HCT116 (cell line): ENCODE measurements at regions not wholly inside any gene's neighbourhood (a gene's known extent, or its start where the extent isn't known, plus 50 kb on each side); places are given as distances from the start of the nearest gene placed in this dataset.

Source experiments
- ATAC-seq: fragments of 200-7000 bp; cut with Tn5 transposase; 2 replicates; pipeline ENCODE4 v1.9.1; 2020; ENCODE audit warnings: mild to moderate bottlenecking, moderate library complexity
- BruUV-seq: library from RNA; stranded (reverse); fragments of 400-500 nt; replicated peaks from 2 replicates; lab custom pipeline; 2021; lab: Mats Ljungman, UMichigan
- CTCF ChIA-PET: fragments of 300-600 bp; sonication (Branson Sonifier 250); formaldehyde crosslinking; loops from one replicate; lab custom pipeline; 2021; ENCODE audit warnings: antibody characterized with exemption; lab: Charles Lee
- POLR2A ChIA-PET: fragments of 300-600, 350-600 bp; sonication (Branson Sonifier 250); formaldehyde crosslinking; loops from one replicate; lab custom pipeline; 2021; ENCODE audit warnings: antibody characterized with exemption; lab: Charles Lee
- RAD21 ChIA-PET, 2 experiments: fragments of 300-600 bp; sonication (Branson Sonifier 250); formaldehyde crosslinking; loops; one replicate each; lab custom pipeline; 2023; ENCODE audit warnings: low total read pairs in 2 of 2; ENCODE audit not compliant: uncharacterized antibody in 2 of 2, unreplicated experiment in 2 of 2, low non-redundant PET in 1 of 2; lab: Charles Lee
- DNase-seq: peaks from one replicate; pipeline ENCODE4 v3.0.0-alpha.2; 2010; ENCODE audit warnings: low read depth, low spot score
- H2AFZ ChIP-seq: fragments of 200-600 bp; shearing (Covaris generic), sonication (generic); 2 replicates; pipeline ENCODE4 v1.6.1; 2017; ENCODE audit warnings: low read depth, mixed run types, mixed read lengths, antibody characterized with exemption, low read length; ENCODE audit not compliant: poor library complexity, severe bottlenecking
- H3K27ac ChIP-seq: 2 replicates; pipeline ENCODE4 v1.5.1; 2012; ENCODE audit warnings: low read depth, low read length
- H3K27me3 ChIP-seq: fragments of 200-600 bp; sonication (generic); 2 replicates; pipeline ENCODE4 v1.6.1; 2016; ENCODE audit warnings: mixed run types, low read length, mixed read lengths; ENCODE audit not compliant: insufficient read depth
- H3K36me3 ChIP-seq, 2 experiments: fragments of 200-500 bp in 1 of 2; fragments of 200-600 bp in 1 of 2; sonication (Bioruptor generic) in 1 of 2; sonication (generic) in 1 of 2; 2 replicates each; pipeline versions ENCODE4 v1.5.1 to v1.6.1; 2014 to 2016; ENCODE audit warnings: low read length in 2 of 2, inconsistent platforms in 1 of 2, mixed read lengths in 1 of 2, mixed run types in 1 of 2; ENCODE audit not compliant: insufficient read depth in 2 of 2, control insufficient read depth in 1 of 2
- H3K4me1 ChIP-seq, 2 experiments: fragments of 200-600 bp in 1 of 2; sonication (generic) in 1 of 2; 2 replicates each; pipeline versions ENCODE4 v1.5.1 to v1.6.1; 2012 to 2017; ENCODE audit warnings: low read length in 2 of 2, inconsistent platforms in 1 of 2, mild to moderate bottlenecking in 1 of 2, mixed read lengths in 1 of 2, mixed run types in 1 of 2, moderate library complexity in 1 of 2; ENCODE audit not compliant: insufficient read depth in 2 of 2, control insufficient read depth in 1 of 2
- H3K4me2 ChIP-seq: fragments of 200-600 bp; sonication (generic); 2 replicates; pipeline ENCODE4 v1.6.1; 2017; ENCODE audit warnings: mixed run types, low read length, mixed read lengths
- H3K4me3 ChIP-seq, 2 experiments: fragments of 200-600 bp in 1 of 2; sonication (generic) in 1 of 2; replicated peaks in 1 of 2; 2 replicates each; pipeline ENCODE4 v1.5.1; 2011 to 2016; ENCODE audit warnings: low read length in 2 of 2, control low read depth in 1 of 2, low read depth in 1 of 2, mild to moderate bottlenecking in 1 of 2, mixed read lengths in 1 of 2, mixed run types in 1 of 2
- H3K79me2 ChIP-seq: fragments of 200-600 bp; sonication (generic); 2 replicates; pipeline ENCODE4 v1.6.1; 2017; ENCODE audit warnings: mild to moderate bottlenecking, mixed run types, low read length, moderate library complexity, mixed read lengths; ENCODE audit not compliant: insufficient read depth
- H3K9ac ChIP-seq: fragments of 200-600 bp; sonication (generic); 2 replicates; pipeline ENCODE4 v1.6.1; 2016; ENCODE audit warnings: low read length, mixed read lengths
- H3K9me2 ChIP-seq: fragments of 200-600 bp; sonication (generic), shearing (Covaris generic); 2 replicates; pipeline ENCODE4 v1.6.1; 2017; ENCODE audit warnings: mixed run types, mild to moderate bottlenecking, moderate library complexity; ENCODE audit not compliant: insufficient read depth
- H3K9me3 ChIP-seq, 2 experiments: fragments of 200-500 bp in 1 of 2; fragments of 200-600 bp in 1 of 2; sonication (Bioruptor generic) in 1 of 2; sonication (generic) in 1 of 2; 2 replicates each; pipeline ENCODE4 v1.6.1; 2014 to 2017; ENCODE audit warnings: low read length in 2 of 2, mixed read lengths in 2 of 2, inconsistent platforms in 1 of 2, low read depth in 1 of 2, mild to moderate bottlenecking in 1 of 2, mixed run types in 1 of 2, moderate library complexity in 1 of 2; ENCODE audit not compliant: control insufficient read depth in 1 of 2, insufficient read depth in 1 of 2
- H4K20me1 ChIP-seq: fragments of 200-600 bp; sonication (generic), shearing (Covaris generic); 2 replicates; pipeline ENCODE4 v1.6.1; 2017; ENCODE audit warnings: mixed run types, mild to moderate bottlenecking, moderate library complexity; ENCODE audit not compliant: insufficient read depth
- ATF3 ChIP-seq: IDR thresholded peaks from 2 replicates; pipeline ENCODE4 v1.6.1; 2012
- ELF1 ChIP-seq: IDR thresholded peaks from 2 replicates; pipeline ENCODE4 v1.6.1; 2012; ENCODE audit warnings: low read depth, borderline replicate concordance
- EZH2 ChIP-seq: fragments of 200-600 bp; sonication (generic); IDR thresholded peaks from 2 replicates; pipeline ENCODE4 v1.6.1; 2017; ENCODE audit warnings: antibody characterized with exemption, mixed run types
- EZH2phosphoT487 ChIP-seq: fragments of 200-600 bp; IDR thresholded peaks from 2 replicates; pipeline ENCODE4 v1.6.1; 2018; ENCODE audit warnings: antibody characterized with exemption, borderline replicate concordance
- FOSL1 ChIP-seq: IDR thresholded peaks from 2 replicates; pipeline ENCODE4 v1.6.1; 2012; ENCODE audit warnings: low read depth
- JUND ChIP-seq: IDR thresholded peaks from 2 replicates; pipeline ENCODE4 v1.6.1; 2012
- MAX ChIP-seq: IDR thresholded peaks from 2 replicates; pipeline ENCODE4 v1.6.1; 2012
- POLR2A ChIP-seq: IDR thresholded peaks from 2 replicates; pipeline ENCODE4 v1.7.0; 2011; ENCODE audit warnings: borderline replicate concordance; ENCODE audit not compliant: insufficient read depth, insufficient read length; ENCODE audit errors: extremely low read depth
- RAD21 ChIP-seq: IDR thresholded peaks from 2 replicates; pipeline ENCODE4 v1.6.1; 2012; ENCODE audit warnings: low read depth, mild to moderate bottlenecking
- SIN3A ChIP-seq: IDR thresholded peaks from 2 replicates; pipeline ENCODE4 v1.6.1; 2012; ENCODE audit warnings: low read depth
- SP1 ChIP-seq: IDR thresholded peaks from 2 replicates; pipeline ENCODE4 v1.6.1; 2012; ENCODE audit warnings: low read depth
- SRF ChIP-seq: IDR thresholded peaks from 2 replicates; pipeline ENCODE4 v1.6.1; 2012; ENCODE audit warnings: low read depth
- YY1 ChIP-seq: IDR thresholded peaks from 2 replicates; pipeline ENCODE4 v1.6.1; 2011; ENCODE audit warnings: low read length, low read depth, moderate library complexity, mild to moderate bottlenecking; ENCODE audit not compliant: insufficient replicate concordance; ENCODE audit errors: extremely low read depth
- ZBTB33 ChIP-seq: IDR thresholded peaks from 2 replicates; pipeline ENCODE4 v1.6.1; 2011; ENCODE audit warnings: mild to moderate bottlenecking, low read length, moderate library complexity; ENCODE audit not compliant: insufficient replicate concordance; ENCODE audit errors: extremely low read depth
- ZFX ChIP-seq: fragments of 450-650 bp; IDR thresholded peaks from 2 replicates; pipeline ENCODE4 v1.6.1; 2017
- intact Hi-C: fragments of 100-400 bp; cut with micrococcal nuclease; formaldehyde crosslinking; loops from 2 replicates; pipeline ENCODE4 v1.10.0; 2022

GRCh38 chr9:113668061-113668460 lies 204.5 kb downstream of the RGS3 start:
- ChIA-PET RAD21 (no interaction called here), CTCF (no interaction called here), POLR2A (no interaction called here)
- DNase-seq (no peak), ATAC-seq (no peak)
- TF ChIP-seq EZH2phosphoT487 (no peak), SIN3A (no peak), JUND (no peak)
- H3K9ac ChIP-seq = no peak overlapping the region
- H3K9me3 ChIP-seq = no peaks in the 10 kb centered on the region
- no peaks in the 10 kb centered on the region for H3K4me1 ChIP-seq
- H3K9me2 ChIP-seq = no peaks in the 10 kb centered on the region
- no peak overlapping the region for H3K4me3 ChIP-seq
- BruUV-seq = no TSS peak
- H2AFZ ChIP-seq = no peak overlapping the region
- no peaks in the 10 kb centered on the region for H3K79me2 ChIP-seq
- no peaks in the 10 kb centered on the region for H4K20me1 ChIP-seq
- no peaks in the 10 kb centered on the region for H3K36me3 ChIP-seq
- H3K4me2 ChIP-seq = no peak overlapping the region
- H3K27ac ChIP-seq = no peak overlapping the region
- no peaks in the 10 kb centered on the region for H3K27me3 ChIP-seq
- intact Hi-C loops = no loop called here

GRCh38 chr9:113669522-113670115 lies 206.1 kb downstream of the RGS3 start:
- BruUV-seq = no TSS peak
- Histone ChIP-seq H3K27me3 (peaks cover 5% of the 10 kb centered on the region; the same call in 1 of the 2 replicates), H4K20me1 (no peaks in the 10 kb centered on the region), H3K4me3 (no peak overlapping the region), H3K4me2 (no peak overlapping the region), H3K9ac (no peak overlapping the region), H2AFZ (no peak overlapping the region), H3K36me3 (no peaks in the 10 kb centered on the region), H3K79me2 (no peaks in the 10 kb centered on the region), H3K9me2 (no peaks in the 10 kb centered on the region), H3K9me3 (no peaks in the 10 kb centered on the region), H3K4me1 (no peaks in the 10 kb centered on the region), H3K27ac (no peak overlapping the region)
- POLR2A ChIA-PET = no interaction called here
- no peak for DNase-seq
- RAD21 ChIA-PET = no interaction called here
- no peak for ATAC-seq
- TF ChIP-seq JUND = no peak
- TF ChIP-seq ZFX = no peak
- no peak for TF ChIP-seq EZH2
- no peak for TF ChIP-seq MAX
- TF ChIP-seq RAD21 = no peak
- TF ChIP-seq YY1 = no peak
- TF ChIP-seq ZBTB33 = no peak
- no peak for TF ChIP-seq ATF3
- no peak for TF ChIP-seq SRF
- TF ChIP-seq SP1 = no peak
- TF ChIP-seq POLR2A = no peak
- no peak for TF ChIP-seq FOSL1
- TF ChIP-seq ELF1 = no peak
- intact Hi-C loops = no loop called here
- CTCF ChIA-PET = interaction anchor here (1.7 kb wide), 1 partner anchor 12 kb away, joined by 7 read pairs; no protein-coding TSS in a partner anchor
